Endothelial cell (in vitro differentiated cells): ENCODE measurements at regions not wholly inside any gene's neighbourhood (a gene's known extent, or its start where the extent isn't known, plus 50 kb on each side); places are given as distances from the start of the nearest gene placed in this dataset.

Experiments used
- DNase-seq: peaks from one replicate; pipeline ENCODE4 v3.0.0; 2021; ENCODE audit warnings: low spot score
- H3K27ac Mint-ChIP-seq: one replicate; pipeline ENCODE4 v1.8.0; 2021; ENCODE audit warnings: mixed read lengths, inconsistent platforms; ENCODE audit not compliant: unreplicated experiment
- H3K27me3 Mint-ChIP-seq: one replicate; pipeline ENCODE4 v1.8.0; 2021; ENCODE audit warnings: mild to moderate bottlenecking, moderate library complexity, mixed read lengths, inconsistent platforms; ENCODE audit not compliant: unreplicated experiment
- H3K36me3 Mint-ChIP-seq: one replicate; pipeline ENCODE4 v1.8.0; 2021; ENCODE audit warnings: mild to moderate bottlenecking, low read depth, mixed read lengths, inconsistent platforms; ENCODE audit not compliant: unreplicated experiment
- H3K4me1 Mint-ChIP-seq: one replicate; pipeline ENCODE4 v1.8.0; 2021; ENCODE audit warnings: mild to moderate bottlenecking, mixed read lengths, inconsistent platforms; ENCODE audit not compliant: unreplicated experiment
- H3K4me3 Mint-ChIP-seq: one replicate; pipeline ENCODE4 v1.8.0; 2021; ENCODE audit warnings: mild to moderate bottlenecking, mixed read lengths, inconsistent platforms; ENCODE audit not compliant: unreplicated experiment
- H3K9me3 Mint-ChIP-seq: one replicate; pipeline ENCODE4 v1.8.0; 2021; ENCODE audit warnings: mixed read lengths, inconsistent platforms; ENCODE audit not compliant: unreplicated experiment
- TF ChIP-seq, protein P1 (sequence below): fragments of 200-600 bp; sonication (generic); IDR thresholded peaks from one replicate; pipeline ENCODE4 v1.5.0; 2021; ENCODE audit warnings: antibody characterized with exemption; ENCODE audit not compliant: unreplicated experiment

GRCh38 chr15:62644216-62644888 is 398.2 kb upstream of the TPM1 start:
- no peaks in the 10 kb centered on the region for H3K27me3 Mint-ChIP-seq
- TF ChIP-seq, protein P1, sequence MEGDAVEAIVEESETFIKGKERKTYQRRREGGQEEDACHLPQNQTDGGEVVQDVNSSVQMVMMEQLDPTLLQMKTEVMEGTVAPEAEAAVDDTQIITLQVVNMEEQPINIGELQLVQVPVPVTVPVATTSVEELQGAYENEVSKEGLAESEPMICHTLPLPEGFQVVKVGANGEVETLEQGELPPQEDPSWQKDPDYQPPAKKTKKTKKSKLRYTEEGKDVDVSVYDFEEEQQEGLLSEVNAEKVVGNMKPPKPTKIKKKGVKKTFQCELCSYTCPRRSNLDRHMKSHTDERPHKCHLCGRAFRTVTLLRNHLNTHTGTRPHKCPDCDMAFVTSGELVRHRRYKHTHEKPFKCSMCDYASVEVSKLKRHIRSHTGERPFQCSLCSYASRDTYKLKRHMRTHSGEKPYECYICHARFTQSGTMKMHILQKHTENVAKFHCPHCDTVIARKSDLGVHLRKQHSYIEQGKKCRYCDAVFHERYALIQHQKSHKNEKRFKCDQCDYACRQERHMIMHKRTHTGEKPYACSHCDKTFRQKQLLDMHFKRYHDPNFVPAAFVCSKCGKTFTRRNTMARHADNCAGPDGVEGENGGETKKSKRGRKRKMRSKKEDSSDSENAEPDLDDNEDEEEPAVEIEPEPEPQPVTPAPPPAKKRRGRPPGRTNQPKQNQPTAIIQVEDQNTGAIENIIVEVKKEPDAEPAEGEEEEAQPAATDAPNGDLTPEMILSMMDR, result no peak
- H3K4me3 Mint-ChIP-seq, result no peak overlapping the region
- DNase-seq, result no peak
- H3K36me3 Mint-ChIP-seq, result no peaks in the 10 kb centered on the region
- H3K4me1 Mint-ChIP-seq, result peaks cover 4% of the 10 kb centered on the region
- no peak overlapping the region for H3K27ac Mint-ChIP-seq
- H3K9me3 Mint-ChIP-seq, result no peaks in the 10 kb centered on the region

- DNase-seq, result no peak
- Mint-ChIP-seq H3K36me3 (no peaks in the 10 kb centered on the region), H3K4me3 (no peak overlapping the region), H3K4me1 (peaks cover 4% of the 10 kb centered on the region), H3K9me3 (no peaks in the 10 kb centered on the region), H3K27me3 (no peaks in the 10 kb centered on the region), H3K27ac (no peak overlapping the region)
- TF ChIP-seq, protein P1, result no peak
Measured at GRCh38 chr15:62644889-62645742, 397.4 kb upstream of the TPM1 start.

GRCh38 chr15:62647202-62647842 is 395.2 kb upstream of the TPM1 start:
- no peak for DNase-seq

GRCh38 chr15:62647843-62648505 is 394.6 kb upstream of the TPM1 start:
- DNase-seq, result no peak
- TF ChIP-seq, protein P1, result no peak
- H3K9me3 Mint-ChIP-seq, result no peaks in the 10 kb centered on the region
- H3K27me3 Mint-ChIP-seq, result no peaks in the 10 kb centered on the region
- no peak overlapping the region for H3K27ac Mint-ChIP-seq
- H3K4me3 Mint-ChIP-seq, result no peak overlapping the region
- H3K36me3 Mint-ChIP-seq, result peaks cover 5% of the 10 kb centered on the region
- H3K4me1 Mint-ChIP-seq, result no peaks in the 10 kb centered on the region

More at GRCh38 chr15:62647202-62647842, 395.2 kb upstream of the TPM1 start:
- no peaks in the 10 kb centered on the region for H3K4me1 Mint-ChIP-seq
- H3K4me3 Mint-ChIP-seq, result no peak overlapping the region
- no peaks in the 10 kb centered on the region for H3K9me3 Mint-ChIP-seq
- H3K36me3 Mint-ChIP-seq, result peaks cover under 1% of the 10 kb centered on the region
- no peak overlapping the region for H3K27ac Mint-ChIP-seq
- H3K27me3 Mint-ChIP-seq, result no peaks in the 10 kb centered on the region
- TF ChIP-seq, protein P1, result no peak
